ENCODE measurements at regions not wholly inside any gene's neighbourhood (a gene's known extent, or its start where the extent isn't known, plus 50 kb on each side); places are given as distances from the start of the nearest gene placed in this dataset.
"Not testable (repeated sequence)": the region's sequence is repeated elsewhere in the genome, so short reads cannot be mapped to it uniquely, and the experiment has no call there.

GRCh38 chr1:98119796-98120195, 199.0 kb upstream of the DPYD start:
- no peak for DNase-seq (ENCODE audit: low spot score)

GRCh38 chr1:98113811-98114210, 193.0 kb upstream of the DPYD start:
- DNase-seq (ENCODE audit: low spot score), result no peak

GRCh38 chr1:98112626-98113025, 191.8 kb upstream of the DPYD start:
- DNase-seq (ENCODE audit: low spot score), result no peak

GRCh38 chr1:98110674-98111073, 189.8 kb upstream of the DPYD start:
- no peak for DNase-seq (ENCODE audit: low spot score)

GRCh38 chr1:98108378-98108777, 187.5 kb upstream of the DPYD start:
- not testable (repeated sequence) for DNase-seq (ENCODE audit: low spot score)

- DNase-seq (ENCODE audit: low spot score), result no peak
Observed at GRCh38 chr1:98107256-98107655, 186.4 kb upstream of the DPYD start.

- DNase-seq (ENCODE audit: low spot score), result peak; percentile 44
Observed at GRCh38 chr1:98104289-98104688, 183.5 kb upstream of the DPYD start.

- DNase-seq (ENCODE audit: low spot score), result no peak
Observed at GRCh38 chr1:98103617-98104285, 182.9 kb upstream of the DPYD start.

GRCh38 chr1:98102345-98103030, 181.7 kb upstream of the DPYD start:
- no peak for DNase-seq (ENCODE audit: low spot score)

- DNase-seq (ENCODE audit: low spot score), result no peak
Observed at GRCh38 chr1:98101364-98101763, 180.5 kb upstream of the DPYD start.

- DNase-seq (ENCODE audit: low spot score), result peak; percentile 20
Observed at GRCh38 chr1:98099501-98099900, 178.7 kb upstream of the DPYD start.

GRCh38 chr1:98098473-98098872, 177.6 kb upstream of the DPYD start:
- DNase-seq (ENCODE audit: low spot score), result no peak

- DNase-seq (ENCODE audit: low spot score), result peak; percentile 43
Observed at GRCh38 chr1:98090351-98090750, 169.5 kb upstream of the DPYD start.

- DNase-seq (ENCODE audit: low spot score), result no peak
Observed at GRCh38 chr1:98088381-98088780, 167.5 kb upstream of the DPYD start.

GRCh38 chr1:98086796-98087441, 166.1 kb upstream of the DPYD start:
- peak; percentile 82 for DNase-seq (ENCODE audit: low spot score)

- DNase-seq (ENCODE audit: low spot score), result no peak
Observed at GRCh38 chr1:98086156-98086555, 165.3 kb upstream of the DPYD start.

- no peak for DNase-seq (ENCODE audit: low spot score)
Observed at GRCh38 chr1:98084188-98084587, 163.4 kb upstream of the DPYD start.

- no peak for DNase-seq (ENCODE audit: low spot score)
Observed at GRCh38 chr1:98081944-98082343, 161.1 kb upstream of the DPYD start.

- peak; percentile 4 for DNase-seq (ENCODE audit: low spot score)
Observed at GRCh38 chr1:98078596-98078995, 157.8 kb upstream of the DPYD start.

- no peak for DNase-seq (ENCODE audit: low spot score)
Observed at GRCh38 chr1:98077691-98078090, 156.9 kb upstream of the DPYD start.

GRCh38 chr1:98075626-98076025, 154.8 kb upstream of the DPYD start:
- DNase-seq (ENCODE audit: low spot score), result no peak

- DNase-seq (ENCODE audit: low spot score), result no peak
Observed at GRCh38 chr1:98073823-98074222, 153.0 kb upstream of the DPYD start.

- no peak for DNase-seq (ENCODE audit: low spot score)
Observed at GRCh38 chr1:98073106-98073505, 152.3 kb upstream of the DPYD start.
